GM18861 (cell line): ENCODE measurements at regions not wholly inside any gene's neighbourhood (a gene's known extent, or its start where the extent isn't known, plus 50 kb on each side); places are given as distances from the start of the nearest gene placed in this dataset.

ENCODE experiments used
- ATAC-seq: cut with Tn5 transposase; IDR thresholded peaks from one replicate; pipeline ENCODE4 v1.9.1; 2021; ENCODE audit not compliant: unreplicated experiment

GRCh38 chr17:72361892-72362291, 241.1 kb downstream of the SOX9 start:
- ATAC-seq: no peak

- no peak for ATAC-seq
These were observed 241.7 kb downstream of the SOX9 start for GRCh38 chr17:72362376-72363088.

GRCh38 chr17:72363089-72363610, 242.3 kb downstream of the SOX9 start:
- no peak for ATAC-seq

- ATAC-seq: no peak
These were observed 245.1 kb downstream of the SOX9 start for GRCh38 chr17:72365857-72366414.

- ATAC-seq: no peak
These were observed 245.8 kb downstream of the SOX9 start for GRCh38 chr17:72366626-72367025.

GRCh38 chr17:72368191-72368590, 247.4 kb downstream of the SOX9 start:
- no peak for ATAC-seq

GRCh38 chr17:72369366-72369765, 248.5 kb downstream of the SOX9 start:
- no peak for ATAC-seq

GRCh38 chr17:72370819-72371218, 250.0 kb downstream of the SOX9 start:
- ATAC-seq: no peak

- ATAC-seq: no peak
These were observed 251.4 kb downstream of the SOX9 start for GRCh38 chr17:72372185-72372584.

GRCh38 chr17:72373910-72374741, 253.3 kb downstream of the SOX9 start:
- ATAC-seq: no peak

- ATAC-seq: no peak
These were observed 255.9 kb downstream of the SOX9 start for GRCh38 chr17:72376526-72377345.

GRCh38 chr17:72378414-72379390, 257.9 kb downstream of the SOX9 start:
- ATAC-seq: no peak

GRCh38 chr17:72379516-72379915, 258.7 kb downstream of the SOX9 start:
- ATAC-seq: no peak

GRCh38 chr17:72380120-72380519, 259.3 kb downstream of the SOX9 start:
- ATAC-seq: no peak

- ATAC-seq: no peak
These were observed 259.9 kb downstream of the SOX9 start for GRCh38 chr17:72380737-72381136.

GRCh38 chr17:72381597-72382397, 261.0 kb downstream of the SOX9 start:
- no peak for ATAC-seq

GRCh38 chr17:72382971-72383722, 262.3 kb downstream of the SOX9 start:
- ATAC-seq: no peak

GRCh38 chr17:72385475-72385874, 264.7 kb downstream of the SOX9 start:
- no peak for ATAC-seq
